ENCODE measurements at regions not wholly inside any gene's neighbourhood (a gene's known extent, or its start where the extent isn't known, plus 50 kb on each side); places are given as distances from the start of the nearest gene placed in this dataset.

- Histone ChIP-seq H3K27me3 (ENCODE audit: insufficient read depth, insufficient read length) (no peaks in the 10 kb centered on the region), H3K4me1 (ENCODE audit: insufficient read depth, insufficient read length) (no peaks in the 10 kb centered on the region), H3K36me3 (ENCODE audit: insufficient read depth, insufficient read length, low read length) (no peaks in the 10 kb centered on the region), H3K9ac (ENCODE audit: insufficient read length, low read depth) (no peak overlapping the region), H3K4me3 (ENCODE audit: insufficient read length, low read depth) (no peak overlapping the region), H3K9me3 (ENCODE audit: insufficient read depth, low read length) (no peaks in the 10 kb centered on the region)
- DNase-seq (ENCODE audit: low read depth, low spot score): no peak
- TF ChIP-seq YY1 (IDR thresholded peaks at IDR 0.05; ENCODE audit: insufficient read depth, insufficient read length): no peak
- no peak for TF ChIP-seq ZNF274 (IDR thresholded peaks at IDR 0.05; ENCODE audit: low read depth, low read length)
- TF ChIP-seq SUZ12 (IDR thresholded peaks at IDR 0.05; ENCODE audit: extremely low read depth, insufficient read depth, insufficient read length): no peak
These were observed 576.2 kb upstream of the TBX3 start for GRCh38 chr12:115259968-115260747.

GRCh38 chr12:115257791-115258190, 573.8 kb upstream of the TBX3 start:
- Histone ChIP-seq H3K9me3 (ENCODE audit: insufficient read depth, low read length) (no peaks in the 10 kb centered on the region), H3K36me3 (ENCODE audit: insufficient read depth, insufficient read length, low read length) (no peaks in the 10 kb centered on the region), H3K4me3 (ENCODE audit: insufficient read length, low read depth) (no peak overlapping the region), H3K4me1 (ENCODE audit: insufficient read depth, insufficient read length) (no peaks in the 10 kb centered on the region), H3K9ac (ENCODE audit: insufficient read length, low read depth) (no peak overlapping the region), H3K27me3 (ENCODE audit: insufficient read depth, insufficient read length) (no peaks in the 10 kb centered on the region)
- no peak for DNase-seq (ENCODE audit: low read depth, low spot score)
- TF ChIP-seq ZNF274 (IDR thresholded peaks at IDR 0.05; ENCODE audit: low read depth, low read length) (no peak), SUZ12 (IDR thresholded peaks at IDR 0.05; ENCODE audit: extremely low read depth, insufficient read depth, insufficient read length) (no peak), YY1 (IDR thresholded peaks at IDR 0.05; ENCODE audit: insufficient read depth, insufficient read length) (no peak)

DNA sequence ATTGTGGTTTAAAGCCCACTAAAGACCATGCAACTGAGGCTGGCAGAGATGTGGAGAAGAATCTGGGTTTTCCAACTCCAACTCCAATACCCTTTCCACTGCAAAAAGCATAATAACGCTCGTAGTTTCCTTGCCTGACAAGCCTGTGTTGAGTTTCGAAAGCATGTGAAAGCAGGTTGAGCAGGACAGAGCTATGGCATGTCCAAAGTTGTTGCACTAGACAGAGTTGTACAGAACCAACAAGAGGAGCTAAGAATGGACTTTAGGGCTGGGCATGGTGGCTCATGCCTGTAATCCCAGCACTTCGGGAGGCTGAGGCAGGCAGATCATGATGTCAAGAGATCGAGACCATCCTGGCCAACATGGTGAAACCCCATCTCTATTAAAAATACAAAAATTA, 572.0 kb upstream of the TBX3 start:
- H3K9ac ChIP-seq (ENCODE audit: insufficient read length, low read depth): no peak overlapping the region

DNA sequence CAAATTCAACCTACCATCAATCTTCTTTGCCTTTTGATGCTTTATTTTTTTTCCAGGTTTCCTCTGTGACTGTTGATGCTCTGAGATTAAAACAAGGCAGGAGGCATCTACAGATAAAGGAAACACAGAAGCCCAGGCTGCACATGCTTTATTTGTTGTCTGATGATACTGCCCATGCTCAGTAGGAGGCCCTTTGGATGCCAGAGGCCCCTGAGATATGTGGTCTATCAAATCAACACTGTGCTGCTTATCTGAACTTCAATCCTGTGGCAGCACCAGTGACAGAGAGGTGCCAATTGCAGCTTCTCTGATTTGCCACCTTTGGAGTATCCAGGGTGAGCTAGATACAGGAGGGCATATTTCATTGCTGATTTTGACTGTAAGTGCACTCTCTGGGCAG, 571.3 kb upstream of the TBX3 start:
- Histone ChIP-seq H3K4me1 (ENCODE audit: insufficient read depth, insufficient read length) (no peaks in the 10 kb centered on the region), H3K27me3 (ENCODE audit: insufficient read depth, insufficient read length) (no peaks in the 10 kb centered on the region), H3K4me3 (ENCODE audit: insufficient read length, low read depth) (no peak overlapping the region), H3K9me3 (ENCODE audit: insufficient read depth, low read length) (no peaks in the 10 kb centered on the region), H3K36me3 (ENCODE audit: insufficient read depth, insufficient read length, low read length) (no peaks in the 10 kb centered on the region), H3K9ac (ENCODE audit: insufficient read length, low read depth) (no peak overlapping the region)
- TF ChIP-seq YY1 (IDR thresholded peaks at IDR 0.05; ENCODE audit: insufficient read depth, insufficient read length): no peak
- no peak for TF ChIP-seq SUZ12 (IDR thresholded peaks at IDR 0.05; ENCODE audit: extremely low read depth, insufficient read depth, insufficient read length)
- TF ChIP-seq ZNF274 (IDR thresholded peaks at IDR 0.05; ENCODE audit: low read depth, low read length): no peak
- no peak for DNase-seq (ENCODE audit: low read depth, low spot score)

More for the DNA sequence above, 572.0 kb upstream of the TBX3 start:
- Histone ChIP-seq H3K27me3 (ENCODE audit: insufficient read depth, insufficient read length) (no peaks in the 10 kb centered on the region), H3K9me3 (ENCODE audit: insufficient read depth, low read length) (no peaks in the 10 kb centered on the region), H3K4me3 (ENCODE audit: insufficient read length, low read depth) (no peak overlapping the region), H3K36me3 (ENCODE audit: insufficient read depth, insufficient read length, low read length) (no peaks in the 10 kb centered on the region), H3K4me1 (ENCODE audit: insufficient read depth, insufficient read length) (no peaks in the 10 kb centered on the region)
- TF ChIP-seq SUZ12 (IDR thresholded peaks at IDR 0.05; ENCODE audit: extremely low read depth, insufficient read depth, insufficient read length) (no peak), ZNF274 (IDR thresholded peaks at IDR 0.05; ENCODE audit: low read depth, low read length) (no peak), YY1 (IDR thresholded peaks at IDR 0.05; ENCODE audit: insufficient read depth, insufficient read length) (no peak)
- DNase-seq (ENCODE audit: low read depth, low spot score): no peak

GRCh38 chr12:115253049-115253448, 569.1 kb upstream of the TBX3 start:
- H3K4me1 ChIP-seq (ENCODE audit: insufficient read depth, insufficient read length): no peaks in the 10 kb centered on the region

DNA sequence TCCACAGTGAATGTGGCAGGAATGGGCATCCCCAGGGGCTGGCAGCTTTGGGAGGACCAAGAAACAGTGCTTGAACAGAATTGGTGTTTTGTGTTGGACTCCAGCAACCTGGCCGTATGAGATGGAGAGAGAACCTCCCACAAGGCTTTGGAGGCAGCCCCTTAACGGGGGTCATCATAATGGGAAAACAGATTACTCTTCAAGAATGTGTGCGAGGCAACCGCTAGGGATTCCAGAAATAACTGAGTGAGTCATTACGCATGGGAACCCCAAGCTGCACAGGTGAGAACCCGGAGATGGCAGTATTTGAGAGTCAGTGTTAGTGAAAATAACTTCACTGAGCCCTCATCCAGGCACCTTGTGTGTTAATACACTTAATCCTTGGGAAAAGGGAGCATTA, 567.8 kb upstream of the TBX3 start:
- Histone ChIP-seq H3K4me1 (ENCODE audit: insufficient read depth, insufficient read length) (no peaks in the 10 kb centered on the region), H3K9me3 (ENCODE audit: insufficient read depth, low read length) (peaks cover 9% of the 10 kb centered on the region), H3K36me3 (ENCODE audit: insufficient read depth, insufficient read length, low read length) (no peaks in the 10 kb centered on the region), H3K4me3 (ENCODE audit: insufficient read length, low read depth) (no peak overlapping the region), H3K9ac (ENCODE audit: insufficient read length, low read depth) (no peak overlapping the region), H3K27me3 (ENCODE audit: insufficient read depth, insufficient read length) (no peaks in the 10 kb centered on the region)
- TF ChIP-seq ZNF274 (IDR thresholded peaks at IDR 0.05; ENCODE audit: low read depth, low read length): no peak
- no peak for TF ChIP-seq SUZ12 (IDR thresholded peaks at IDR 0.05; ENCODE audit: extremely low read depth, insufficient read depth, insufficient read length)
- TF ChIP-seq YY1 (IDR thresholded peaks at IDR 0.05; ENCODE audit: insufficient read depth, insufficient read length): no peak
- DNase-seq (ENCODE audit: low read depth, low spot score): no peak

More at GRCh38 chr12:115253049-115253448, 569.1 kb upstream of the TBX3 start:
- no peak for DNase-seq (ENCODE audit: low read depth, low spot score)
- no peaks in the 10 kb centered on the region for H3K27me3 ChIP-seq (ENCODE audit: insufficient read depth, insufficient read length)
- TF ChIP-seq SUZ12 (IDR thresholded peaks at IDR 0.05; ENCODE audit: extremely low read depth, insufficient read depth, insufficient read length): no peak
- TF ChIP-seq ZNF274 (IDR thresholded peaks at IDR 0.05; ENCODE audit: low read depth, low read length): no peak
- no peak for TF ChIP-seq YY1 (IDR thresholded peaks at IDR 0.05; ENCODE audit: insufficient read depth, insufficient read length)
- H3K9me3 ChIP-seq (ENCODE audit: insufficient read depth, low read length): peaks cover 9% of the 10 kb centered on the region
- H3K9ac ChIP-seq (ENCODE audit: insufficient read length, low read depth): no peak overlapping the region
- no peak overlapping the region for H3K4me3 ChIP-seq (ENCODE audit: insufficient read length, low read depth)
- H3K36me3 ChIP-seq (ENCODE audit: insufficient read depth, insufficient read length, low read length): no peaks in the 10 kb centered on the region

DNA sequence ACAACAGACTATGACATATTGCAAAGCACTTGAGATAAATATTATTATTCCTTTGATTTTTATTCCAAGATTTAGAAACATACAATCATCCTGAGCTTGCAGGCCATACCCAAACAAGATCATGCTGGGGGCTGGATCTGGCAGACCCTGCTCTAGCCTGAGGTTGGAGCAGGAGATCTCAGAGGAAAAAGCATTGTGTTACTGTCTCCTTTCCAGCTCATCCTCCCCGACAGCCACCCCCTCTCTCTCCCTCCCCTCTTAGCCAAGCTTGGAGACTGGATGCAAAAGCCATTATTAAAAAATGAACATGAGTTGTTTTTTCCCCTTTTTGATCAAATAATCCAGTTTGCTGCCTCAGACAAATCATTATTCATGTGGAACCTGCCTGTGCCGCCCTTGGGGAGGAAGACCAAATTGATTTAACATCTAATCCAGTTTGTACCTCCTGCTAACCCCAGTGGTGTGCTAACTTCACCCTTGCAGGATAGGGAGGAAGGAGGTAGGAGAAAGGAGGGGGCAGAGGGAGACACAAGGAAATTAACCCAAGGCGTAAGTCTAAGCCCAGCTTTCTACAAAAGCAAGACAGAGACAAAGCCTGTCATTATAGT, 565.8 kb upstream of the TBX3 start:
- Histone ChIP-seq H3K9me3 (ENCODE audit: insufficient read depth, low read length) (peaks cover 9% of the 10 kb centered on the region), H3K9ac (ENCODE audit: insufficient read length, low read depth) (no peak overlapping the region), H3K4me3 (ENCODE audit: insufficient read length, low read depth) (no peak overlapping the region), H3K27me3 (ENCODE audit: insufficient read depth, insufficient read length) (no peaks in the 10 kb centered on the region), H3K36me3 (ENCODE audit: insufficient read depth, insufficient read length, low read length) (no peaks in the 10 kb centered on the region), H3K4me1 (ENCODE audit: insufficient read depth, insufficient read length) (no peaks in the 10 kb centered on the region)
- no peak for DNase-seq (ENCODE audit: low read depth, low spot score)
- TF ChIP-seq ZNF274 (IDR thresholded peaks at IDR 0.05; ENCODE audit: low read depth, low read length) (no peak), YY1 (IDR thresholded peaks at IDR 0.05; ENCODE audit: insufficient read depth, insufficient read length) (no peak), SUZ12 (IDR thresholded peaks at IDR 0.05; ENCODE audit: extremely low read depth, insufficient read depth, insufficient read length) (no peak)

Measured in NT2/D1 (cell line).